ENCODE measurements at regions not wholly inside any gene's neighbourhood (a gene's known extent, or its start where the extent isn't known, plus 50 kb on each side); places are given as distances from the start of the nearest gene placed in this dataset.
"Not testable (repeated sequence)": the region's sequence is repeated elsewhere in the genome, so short reads cannot be mapped to it uniquely, and the experiment has no call there.

GRCh38 chr2:106009096-106009495, 185.0 kb downstream of the UXS1 start:
- no peak for DNase-seq (ENCODE audit: low spot score)

DNA sequence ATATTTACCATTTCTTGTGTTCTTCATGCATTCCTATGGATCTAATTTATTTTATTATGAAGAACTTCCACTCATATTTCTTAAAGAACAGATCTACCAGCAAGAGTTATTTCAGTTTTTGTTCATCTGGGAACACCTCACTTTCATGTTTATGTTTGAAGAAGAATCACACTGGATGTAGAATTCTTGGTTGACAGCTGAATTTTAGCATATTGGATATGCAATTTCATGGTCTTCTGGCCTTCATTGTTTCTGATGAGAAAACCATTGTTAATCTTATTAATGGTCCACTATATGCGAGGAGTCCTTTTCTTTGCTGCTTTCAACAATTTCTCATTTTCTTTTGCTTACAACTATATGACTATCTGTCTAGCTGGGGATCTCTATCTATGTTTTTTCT, 189.2 kb downstream of the UXS1 start:
- no peak for DNase-seq (ENCODE audit: low spot score)

DNA sequence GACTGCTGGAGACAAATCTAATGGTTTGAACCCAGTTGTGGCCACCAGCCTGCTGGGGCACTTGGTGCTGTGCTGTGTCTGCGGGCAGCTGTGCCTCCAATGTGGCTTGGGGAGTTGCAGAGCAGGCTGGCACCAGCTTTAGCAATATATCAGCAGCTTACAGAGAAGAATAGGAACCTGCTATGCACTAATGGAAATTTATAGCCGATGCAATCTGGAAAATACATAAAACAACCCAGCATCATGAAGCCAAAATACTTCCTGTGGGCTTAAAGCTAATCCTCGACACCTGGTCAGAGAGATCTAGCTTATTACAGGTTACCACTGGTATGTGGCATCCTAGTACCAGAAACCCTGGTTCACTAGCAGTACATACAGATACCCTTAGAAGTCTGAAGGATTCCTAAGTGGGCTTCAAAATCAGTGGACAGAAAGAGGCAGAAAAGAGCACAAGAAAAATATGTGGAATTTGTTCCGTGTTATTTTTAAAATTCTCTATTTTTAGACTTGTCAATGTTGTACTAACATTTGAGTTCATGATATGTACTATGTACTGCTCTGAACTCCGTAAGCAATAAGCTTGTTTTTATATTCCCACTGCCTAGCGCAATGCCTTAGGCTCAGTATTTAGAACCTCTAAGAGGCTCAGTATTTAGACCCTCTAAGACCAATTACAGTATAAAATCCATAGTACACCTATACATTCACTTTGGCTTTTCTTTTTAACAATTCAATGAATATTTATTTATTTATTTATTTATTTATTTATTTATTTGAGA, 194.7 kb downstream of the UXS1 start:
- no peak for DNase-seq (ENCODE audit: low spot score)

DNA sequence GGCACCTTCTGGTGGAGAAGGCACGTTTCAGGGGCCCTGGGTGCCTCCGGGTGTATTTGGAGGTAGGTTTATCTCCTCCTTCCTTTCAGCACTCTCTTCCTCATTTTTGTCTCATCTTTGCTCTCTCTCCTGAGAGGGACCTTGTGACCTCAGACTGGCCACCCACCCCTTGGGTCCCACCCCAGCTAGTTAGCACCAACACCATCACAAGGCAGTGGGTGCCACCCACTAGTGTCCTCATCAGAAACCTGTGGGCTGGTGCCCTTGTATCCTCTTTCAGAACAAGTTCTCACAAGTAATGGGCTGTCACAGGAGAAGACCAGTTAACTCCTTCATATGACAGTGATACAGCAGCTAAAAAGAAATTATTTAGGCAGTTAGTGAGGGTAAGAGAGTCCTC, 196.4 kb downstream of the UXS1 start:
- DNase-seq (ENCODE audit: low spot score) = no peak

- DNase-seq (ENCODE audit: low spot score) = no peak
Observed at GRCh38 chr2:105990624-105991023, 203.5 kb downstream of the UXS1 start.

GRCh38 chr2:105989803-105990202, 204.3 kb downstream of the UXS1 start:
- not testable (repeated sequence) for DNase-seq (ENCODE audit: low spot score)

GRCh38 chr2:105989070-105989469, 205.0 kb downstream of the UXS1 start:
- DNase-seq (ENCODE audit: low spot score) = no peak

DNA sequence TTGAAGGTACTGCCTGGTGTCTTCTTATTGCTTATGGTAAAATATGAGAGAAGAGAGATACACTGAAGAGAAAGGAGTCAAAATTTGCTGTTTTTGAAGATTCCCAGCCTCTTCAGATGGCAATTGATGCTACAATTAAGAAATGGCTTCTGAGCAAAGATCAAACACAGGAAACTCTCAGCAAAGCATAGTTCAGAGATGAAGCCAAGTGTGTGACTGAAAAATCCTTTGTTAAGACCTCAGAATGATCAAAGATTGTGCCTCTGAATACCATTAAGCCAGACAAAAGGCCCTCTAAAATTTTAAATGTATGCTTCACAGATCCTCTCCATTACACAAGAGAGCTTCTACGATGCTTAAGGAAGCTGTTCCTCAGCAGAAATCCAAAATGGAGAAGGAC, 216.3 kb downstream of the UXS1 start:
- DNase-seq (ENCODE audit: low spot score) = no peak

- DNase-seq (ENCODE audit: low spot score) = no peak
Observed at GRCh38 chr2:105977212-105977611, 216.9 kb downstream of the UXS1 start.

DNA sequence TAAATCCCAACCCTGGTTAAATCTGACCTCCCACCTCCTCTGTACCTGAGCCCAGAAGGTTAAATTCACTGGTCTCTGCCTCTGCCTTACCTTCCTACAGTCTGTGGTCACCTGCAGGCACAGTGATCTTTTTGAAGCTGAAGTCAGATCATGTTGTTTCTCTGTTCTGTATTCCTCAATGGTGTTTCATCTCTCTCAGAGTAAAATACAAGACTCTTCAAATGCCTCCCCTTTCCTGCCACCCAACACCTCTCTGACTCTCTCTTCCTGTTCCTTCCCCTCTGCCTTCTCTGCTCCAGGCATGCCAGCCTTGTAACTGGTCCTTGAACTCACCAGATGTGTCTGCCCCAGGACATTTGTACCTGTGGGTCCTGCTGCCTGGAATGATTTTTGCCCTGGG, 219.3 kb downstream of the UXS1 start:
- no peak for DNase-seq (ENCODE audit: low spot score)

DNA sequence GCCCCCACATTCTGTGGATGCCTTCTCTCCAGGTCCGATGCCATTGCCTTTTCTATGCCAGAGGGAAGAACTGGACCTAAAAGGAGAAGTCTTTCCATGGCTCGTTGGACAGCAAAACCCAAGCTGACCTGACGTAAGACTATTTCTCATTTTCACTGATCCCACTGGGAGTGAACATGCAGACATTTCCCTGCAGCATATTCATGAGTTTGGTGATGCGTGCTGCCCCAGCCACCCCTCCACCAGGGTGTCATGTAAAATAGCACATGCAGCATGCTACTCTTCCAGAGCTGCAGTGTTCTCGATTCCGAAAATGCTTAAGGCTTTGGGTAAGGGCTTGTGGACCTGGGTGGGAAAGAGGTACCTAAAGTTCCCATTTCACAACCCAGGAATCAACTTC, 221.2 kb downstream of the UXS1 start:
- no peak for DNase-seq (ENCODE audit: low spot score)

DNA sequence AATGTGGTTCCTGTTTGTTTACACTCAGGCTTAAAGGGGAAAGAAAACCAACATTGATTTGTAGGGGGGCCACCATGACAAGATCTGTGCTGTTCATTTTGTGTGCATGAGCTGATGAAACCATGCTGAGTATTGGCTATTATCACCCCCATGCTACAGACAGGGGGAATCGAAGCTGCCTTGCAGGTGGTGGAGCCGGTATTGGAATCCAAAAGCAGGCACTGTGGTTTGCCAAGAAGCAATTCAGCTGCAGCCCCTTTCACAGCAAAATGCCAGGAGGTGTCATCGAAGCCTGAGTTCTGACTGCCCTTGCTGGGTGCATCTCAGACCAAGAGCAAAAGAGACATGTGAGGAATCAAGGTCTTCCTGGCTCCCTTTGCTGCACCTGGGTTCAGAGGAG, 221.9 kb downstream of the UXS1 start:
- no peak for DNase-seq (ENCODE audit: low spot score)

GRCh38 chr2:105969552-105969951, 224.5 kb downstream of the UXS1 start:
- DNase-seq (ENCODE audit: low spot score) = peak; percentile 67

DNA sequence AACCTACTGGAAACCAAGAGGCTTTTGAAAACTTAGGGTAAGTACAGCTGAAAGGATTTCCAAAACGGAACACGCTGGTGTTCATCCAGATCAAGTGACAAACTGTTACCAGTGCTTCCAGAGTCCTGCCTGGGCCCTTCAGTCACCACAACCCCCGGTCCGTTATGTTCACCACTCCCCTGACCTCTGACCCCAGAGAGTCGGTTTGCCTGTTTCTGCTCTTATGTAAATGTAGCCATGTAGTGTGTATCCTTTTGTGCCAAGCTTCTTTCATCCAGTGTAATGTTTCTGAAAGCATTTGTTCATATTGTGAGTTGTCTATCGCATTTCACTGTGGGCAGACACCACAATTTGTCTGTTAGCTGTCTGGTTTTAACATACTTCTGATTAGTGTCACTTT, 217.5 kb downstream of the NCK2 start:
- no peak for DNase-seq (ENCODE audit: low spot score)

DNA sequence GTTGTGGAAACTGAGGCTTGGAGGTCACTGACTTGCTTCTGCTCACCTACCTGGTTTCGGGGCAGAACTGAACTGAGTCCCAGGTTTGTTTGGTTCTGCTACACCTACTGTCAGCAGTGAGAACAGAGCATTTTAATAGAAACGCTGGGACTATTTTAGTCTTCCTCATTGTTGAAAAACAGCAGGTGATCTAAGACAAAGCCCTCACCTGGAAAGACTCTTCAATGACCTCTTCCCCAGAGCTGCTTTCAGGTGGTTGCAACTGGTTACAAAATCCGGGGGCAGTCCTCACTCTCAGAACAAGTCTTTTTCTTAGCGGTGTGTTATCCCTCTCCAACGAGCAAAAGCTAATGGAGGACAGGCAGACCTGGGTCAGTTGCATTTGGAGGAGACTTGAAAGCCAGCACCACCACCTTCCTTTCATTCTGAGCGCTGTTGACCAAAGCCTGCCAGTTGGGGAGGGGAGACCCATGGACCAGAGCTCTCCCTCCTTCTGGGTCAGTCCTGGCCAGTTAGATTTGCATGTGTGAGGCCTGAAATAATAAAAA, 217.0 kb downstream of the NCK2 start:
- no peak for DNase-seq (ENCODE audit: low spot score)

DNA sequence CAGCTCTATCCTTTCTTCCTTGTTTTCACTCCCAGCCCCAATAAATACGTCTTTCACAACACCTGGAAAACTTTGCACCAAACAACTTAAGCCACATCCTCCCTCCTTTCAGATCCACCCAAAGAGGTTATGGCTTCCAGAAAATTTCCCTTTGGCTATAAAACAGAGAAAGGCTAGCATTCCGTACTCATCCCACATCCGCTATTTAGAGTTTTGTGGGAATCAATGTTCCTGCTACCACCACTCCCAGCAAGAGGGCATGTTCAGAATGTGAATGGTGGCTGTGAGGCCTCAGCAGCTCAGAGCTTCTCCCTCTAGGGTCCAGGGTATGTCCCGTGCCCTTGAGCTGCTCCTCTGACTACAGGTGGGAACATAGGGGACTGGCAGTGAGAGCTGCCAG, 214.6 kb downstream of the NCK2 start:
- DNase-seq (ENCODE audit: low spot score) = no peak

DNA sequence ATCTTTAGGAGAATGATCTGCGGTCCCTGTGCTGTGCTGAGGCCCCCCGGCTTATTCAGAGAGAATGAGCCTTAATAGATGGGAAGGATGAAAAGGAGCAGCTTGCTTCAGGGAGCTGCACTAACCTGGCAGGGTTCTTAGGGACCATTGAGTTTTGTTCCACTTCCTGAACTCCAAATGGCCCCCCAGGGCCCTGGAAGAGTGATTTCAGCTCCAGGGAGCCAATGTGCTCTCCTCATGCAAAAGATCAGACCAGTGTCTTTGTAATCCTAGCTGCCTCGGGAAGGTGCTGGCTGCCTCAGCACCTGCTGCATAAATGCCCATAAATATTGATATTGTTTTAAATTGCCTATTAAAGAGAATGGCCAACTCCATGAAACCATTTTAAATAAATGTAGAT, 210.2 kb downstream of the NCK2 start:
- DNase-seq (ENCODE audit: low spot score) = no peak

- no peak for DNase-seq (ENCODE audit: low spot score)
Observed at GRCh38 chr2:105953942-105954341, 209.2 kb downstream of the NCK2 start.

DNA sequence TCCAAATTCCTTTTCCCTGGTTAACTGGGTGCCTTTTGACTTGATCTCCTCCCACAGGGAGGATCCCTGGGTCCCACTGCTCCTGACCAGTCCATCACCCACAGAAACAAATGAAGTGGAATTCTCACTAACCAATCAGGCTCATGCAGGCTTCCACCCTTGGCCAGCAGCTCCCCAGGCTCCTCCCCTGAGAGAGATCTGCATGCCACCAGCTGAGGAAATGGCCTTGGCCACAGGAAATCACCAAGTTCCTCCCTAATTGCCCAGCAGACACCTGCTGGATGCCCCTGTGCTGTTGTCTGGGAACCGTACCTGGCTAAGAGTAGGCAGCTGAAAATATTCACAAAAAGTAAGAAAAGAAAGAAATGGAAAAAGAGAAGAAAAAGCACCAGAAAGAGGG, 207.4 kb downstream of the NCK2 start:
- no peak for DNase-seq (ENCODE audit: low spot score)

- DNase-seq (ENCODE audit: low spot score) = no peak
Observed at GRCh38 chr2:105951384-105951694, 206.6 kb downstream of the NCK2 start.

GRCh38 chr2:105950521-105951383, 206.0 kb downstream of the NCK2 start:
- DNase-seq (ENCODE audit: low spot score) = peak; percentile 74

DNA sequence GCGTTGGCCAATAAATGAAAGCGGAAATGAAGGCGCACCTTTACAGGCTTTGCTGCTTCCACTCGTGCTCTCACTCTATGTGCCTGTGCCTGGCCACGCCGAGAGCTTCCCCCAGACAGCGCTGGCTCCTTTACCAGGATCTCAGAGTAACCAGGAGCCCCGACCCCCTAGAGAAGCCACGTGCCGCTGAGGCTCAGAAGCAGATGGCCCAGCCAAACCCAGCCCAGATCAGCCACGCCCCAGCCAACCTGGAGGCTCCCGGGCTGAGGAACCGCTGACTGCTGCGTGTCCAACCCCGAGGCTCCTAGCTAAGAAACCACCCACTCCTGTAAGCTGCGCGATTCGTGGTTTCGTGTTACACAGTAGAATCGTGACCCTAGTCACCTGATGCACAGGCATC, 199.3 kb downstream of the NCK2 start:
- no peak for DNase-seq (ENCODE audit: low spot score)

Measured in D341Med (cell line).